Retinal pigment epithelial cell (primary cell): ENCODE measurements at regions not wholly inside any gene's neighbourhood (a gene's known extent, or its start where the extent isn't known, plus 50 kb on each side); places are given as distances from the start of the nearest gene placed in this dataset.

Experiments
- DNase-seq: peaks from one replicate; pipeline ENCODE4 v3.0.0-alpha.2; 2010; ENCODE audit warnings: low read depth
- H3K4me3 ChIP-seq: 2 replicates; pipeline ENCODE4 v1.5.1; 2011; ENCODE audit warnings: mild to moderate bottlenecking, low read length, control low read depth, moderate library complexity
- CTCF ChIP-seq: conservative IDR thresholded peaks from 2 replicates; pipeline ENCODE4 v1.5.1; 2011; ENCODE audit warnings: low read depth, low read length, control low read depth, inconsistent platforms

GRCh38 chr6:33957892-33958525 is 154.2 kb upstream of the MLN start:
- no peak for DNase-seq
- no peak for TF ChIP-seq CTCF
- no peak overlapping the region for H3K4me3 ChIP-seq

DNA sequence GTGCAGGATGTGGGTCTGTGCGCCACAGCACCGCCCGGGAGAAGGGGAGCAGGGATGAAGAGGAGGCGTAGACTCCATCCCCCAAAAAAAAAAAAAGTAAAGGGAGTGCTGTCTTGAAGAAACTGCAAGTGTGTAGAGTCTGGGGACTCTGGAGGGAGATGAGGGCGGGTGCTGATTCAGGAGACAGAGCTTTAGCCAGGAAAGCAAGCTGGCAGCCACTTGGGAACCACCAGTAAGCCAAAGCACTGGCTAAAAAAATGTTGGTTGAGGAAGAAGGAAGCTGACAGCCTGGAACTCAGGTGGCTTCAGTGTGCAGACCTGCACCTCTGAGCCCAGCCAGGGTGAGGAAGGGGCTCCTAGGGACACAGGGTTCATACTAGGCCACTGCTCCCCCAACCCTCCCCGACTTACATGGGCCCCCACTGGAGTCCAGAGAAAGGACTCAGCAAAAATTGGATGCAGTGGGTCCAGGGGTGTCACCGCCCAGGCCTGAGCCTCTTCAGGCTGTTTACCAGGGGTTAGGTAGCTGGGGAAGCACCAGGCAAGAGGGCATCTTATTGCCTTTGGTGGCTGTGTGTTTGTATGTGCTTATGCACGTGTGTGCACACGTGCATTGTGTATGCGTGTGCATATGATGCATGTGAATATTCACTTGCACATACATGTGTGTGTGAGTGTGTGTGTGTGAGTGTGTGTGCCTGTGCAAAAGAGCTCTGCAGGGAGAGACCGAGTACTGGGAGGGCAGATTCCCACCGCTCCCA is 153.5 kb upstream of the MLN start:
- no peak for TF ChIP-seq CTCF
- no peak overlapping the region for H3K4me3 ChIP-seq
- no peak for DNase-seq

GRCh38 chr6:33956206-33956605 is 152.4 kb upstream of the MLN start:
- TF ChIP-seq CTCF: no peak
- no peak overlapping the region for H3K4me3 ChIP-seq

GRCh38 chr6:33955566-33955965 is 151.8 kb upstream of the MLN start:
- TF ChIP-seq CTCF: no peak
- no peak overlapping the region for H3K4me3 ChIP-seq
- no peak for DNase-seq

More at GRCh38 chr6:33956206-33956605, 152.4 kb upstream of the MLN start:
- DNase-seq: no peak

- no peak for DNase-seq
- TF ChIP-seq CTCF: no peak
- no peak overlapping the region for H3K4me3 ChIP-seq
Observed at GRCh38 chr6:33954453-33954852, 150.7 kb upstream of the MLN start.

GRCh38 chr6:33953171-33953570 is 149.4 kb upstream of the MLN start:
- no peak for TF ChIP-seq CTCF
- H3K4me3 ChIP-seq: no peak overlapping the region
- no peak for DNase-seq

- H3K4me3 ChIP-seq: no peak overlapping the region
- no peak for TF ChIP-seq CTCF
- DNase-seq: no peak
Observed at GRCh38 chr6:33952016-33952415, 148.2 kb upstream of the MLN start.
